DOHH2 (cell line): ENCODE measurements at regions not wholly inside any gene's neighbourhood (a gene's known extent, or its start where the extent isn't known, plus 50 kb on each side); places are given as distances from the start of the nearest gene placed in this dataset.

Experiments
- CTCF ChIP-seq: fragments of 200-600 bp; sonication (generic); IDR thresholded peaks from one replicate; pipeline ENCODE4 v1.5.1; 2014; ENCODE audit warnings: antibody characterized with exemption, mild to moderate bottlenecking, low read depth, low read length; ENCODE audit not compliant: poor library complexity, severe bottlenecking
- EZH2phosphoT487 ChIP-seq: fragments of 200-600 bp; sonication (generic); IDR thresholded peaks from 2 replicates; pipeline ENCODE4 v1.6.1; 2017; ENCODE audit warnings: borderline replicate concordance, mild to moderate bottlenecking, antibody characterized with exemption, low read length, moderate library complexity, mixed read lengths

GRCh38 chr10:62895063-62895462, 78.9 kb upstream of the EGR2 start:
- TF ChIP-seq CTCF, result no peak
- TF ChIP-seq EZH2phosphoT487, result no peak
